Liver (tissue), 3 donors: ENCODE measurements at regions not wholly inside any gene's neighbourhood (a gene's known extent, or its start where the extent isn't known, plus 50 kb on each side); places are given as distances from the start of the nearest gene placed in this dataset.

Experiments used
- EGR1 ChIP-seq, 2 donors: IDR thresholded peaks; 2 replicates each; pipeline ENCODE4 v1.6.1; 2016 to 2018; ENCODE audit warnings: antibody characterized with exemption in 2 of 2, low read depth in 2 of 2
- REST ChIP-seq: IDR thresholded peaks from 2 replicates; pipeline ENCODE4 v1.6.1; 2016; ENCODE audit warnings: antibody characterized with exemption, mild to moderate bottlenecking
- TF ChIP-seq, protein P1 (sequence below): fragments of 150-350 bp; IDR thresholded peaks from 2 replicates; pipeline ENCODE4 v1.5.1; 2017; ENCODE audit warnings: improper control_type of control experiment, low read depth, low read length; ENCODE audit not compliant: missing input control
- donor health status: healthy.
- donor health status: healthy.

DNA sequence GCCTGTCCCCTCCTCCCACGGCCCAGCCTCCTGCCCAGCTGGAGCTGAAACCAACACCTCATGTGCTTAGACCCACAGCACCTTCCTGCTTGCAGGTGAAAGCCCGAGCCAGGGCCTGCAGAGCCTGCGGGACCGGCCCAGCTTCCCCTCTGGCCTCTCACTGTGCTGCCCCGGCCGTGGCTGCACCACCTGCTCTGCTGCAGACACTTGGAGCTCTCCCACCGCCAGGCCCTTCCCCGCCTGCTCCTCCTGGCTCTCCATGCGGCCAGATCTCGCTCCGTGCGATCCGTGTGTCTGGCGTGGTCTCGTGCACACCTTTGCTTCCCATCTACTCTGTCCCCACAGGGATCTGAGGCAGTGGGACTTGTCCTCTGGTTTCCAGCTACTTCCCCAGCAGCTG, 72.2 kb upstream of the FBRSL1 start:
- TF ChIP-seq, protein P1, sequence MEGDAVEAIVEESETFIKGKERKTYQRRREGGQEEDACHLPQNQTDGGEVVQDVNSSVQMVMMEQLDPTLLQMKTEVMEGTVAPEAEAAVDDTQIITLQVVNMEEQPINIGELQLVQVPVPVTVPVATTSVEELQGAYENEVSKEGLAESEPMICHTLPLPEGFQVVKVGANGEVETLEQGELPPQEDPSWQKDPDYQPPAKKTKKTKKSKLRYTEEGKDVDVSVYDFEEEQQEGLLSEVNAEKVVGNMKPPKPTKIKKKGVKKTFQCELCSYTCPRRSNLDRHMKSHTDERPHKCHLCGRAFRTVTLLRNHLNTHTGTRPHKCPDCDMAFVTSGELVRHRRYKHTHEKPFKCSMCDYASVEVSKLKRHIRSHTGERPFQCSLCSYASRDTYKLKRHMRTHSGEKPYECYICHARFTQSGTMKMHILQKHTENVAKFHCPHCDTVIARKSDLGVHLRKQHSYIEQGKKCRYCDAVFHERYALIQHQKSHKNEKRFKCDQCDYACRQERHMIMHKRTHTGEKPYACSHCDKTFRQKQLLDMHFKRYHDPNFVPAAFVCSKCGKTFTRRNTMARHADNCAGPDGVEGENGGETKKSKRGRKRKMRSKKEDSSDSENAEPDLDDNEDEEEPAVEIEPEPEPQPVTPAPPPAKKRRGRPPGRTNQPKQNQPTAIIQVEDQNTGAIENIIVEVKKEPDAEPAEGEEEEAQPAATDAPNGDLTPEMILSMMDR: no peak
- TF ChIP-seq EGR1 (IDR thresholded peaks at IDR 0.05; ENCODE audit: low read depth in 2 of 2) (no peak), REST (no peak)
